GM19438 (cell line): ENCODE measurements at regions not wholly inside any gene's neighbourhood (a gene's known extent, or its start where the extent isn't known, plus 50 kb on each side); places are given as distances from the start of the nearest gene placed in this dataset.

Experiments used
- ATAC-seq: cut with Tn5 transposase; IDR thresholded peaks from one replicate; pipeline ENCODE4 v1.9.1; 2021; ENCODE audit warnings: low read depth; ENCODE audit not compliant: unreplicated experiment

GRCh38 chr2:215611609-215612386, 175.9 kb upstream of the FN1 start:
- ATAC-seq, result peak; percentile 47

GRCh38 chr2:215609089-215610032, 173.5 kb upstream of the FN1 start:
- ATAC-seq, result no peak

GRCh38 chr2:215607766-215608165, 171.9 kb upstream of the FN1 start:
- no peak for ATAC-seq

- no peak for ATAC-seq
These were observed 170.4 kb upstream of the FN1 start for GRCh38 chr2:215606219-215606618.

GRCh38 chr2:215605214-215605613, 169.3 kb upstream of the FN1 start:
- no peak for ATAC-seq

- ATAC-seq, result no peak
These were observed 168.7 kb upstream of the FN1 start for GRCh38 chr2:215604606-215605005.

- ATAC-seq, result no peak
These were observed 167.6 kb upstream of the FN1 start for GRCh38 chr2:215603440-215603839.

GRCh38 chr2:215602997-215603396, 167.1 kb upstream of the FN1 start:
- ATAC-seq, result no peak

GRCh38 chr2:215601990-215602721, 166.3 kb upstream of the FN1 start:
- no peak for ATAC-seq

GRCh38 chr2:215601526-215601925, 165.7 kb upstream of the FN1 start:
- no peak for ATAC-seq

GRCh38 chr2:215598376-215598975, 162.6 kb upstream of the FN1 start:
- no peak for ATAC-seq

- no peak for ATAC-seq
These were observed 161.7 kb upstream of the FN1 start for GRCh38 chr2:215597577-215597976.

- no peak for ATAC-seq
These were observed 158.9 kb upstream of the FN1 start for GRCh38 chr2:215594766-215595165.

GRCh38 chr2:215590010-215590745, 154.3 kb upstream of the FN1 start:
- no peak for ATAC-seq

GRCh38 chr2:215583881-215584280, 148.0 kb upstream of the FN1 start:
- no peak for ATAC-seq

GRCh38 chr2:215579809-215580208, 143.9 kb upstream of the FN1 start:
- no peak for ATAC-seq

- no peak for ATAC-seq
These were observed 141.5 kb upstream of the FN1 start for GRCh38 chr2:215577356-215577755.

- ATAC-seq, result no peak
These were observed 140.7 kb upstream of the FN1 start for GRCh38 chr2:215576572-215576971.

- ATAC-seq, result no peak
These were observed 137.6 kb upstream of the FN1 start for GRCh38 chr2:215573496-215573895.

- ATAC-seq, result no peak
These were observed 136.5 kb upstream of the FN1 start for GRCh38 chr2:215572341-215572848.
